Parathyroid adenoma (tissue), 2 donors: ENCODE measurements at regions not wholly inside any gene's neighbourhood (a gene's known extent, or its start where the extent isn't known, plus 50 kb on each side); places are given as distances from the start of the nearest gene placed in this dataset.

ENCODE experiments used
- H2AFZ ChIP-seq: fragments of 300-600 bp; sonication (generic); one replicate; pipeline ENCODE4 v1.7.0; 2017; ENCODE audit warnings: antibody characterized with exemption, mild to moderate bottlenecking
- H3K27ac ChIP-seq: fragments of 300-600 bp; sonication (generic); one replicate; pipeline ENCODE4 v1.7.0; 2017
- H3K27me3 ChIP-seq: fragments of 300-600 bp; sonication (generic); one replicate; pipeline ENCODE4 v1.7.0; 2017; ENCODE audit warnings: low read length; ENCODE audit not compliant: control insufficient read depth, insufficient read depth
- H3K36me3 ChIP-seq: fragments of 300-600 bp; sonication (generic); one replicate; pipeline ENCODE4 v1.7.0; 2017; ENCODE audit warnings: low read length; ENCODE audit not compliant: control insufficient read depth, insufficient read depth
- H3K4me1 ChIP-seq: fragments of 300-600 bp; sonication (generic); one replicate; pipeline ENCODE4 v1.7.0; 2017; ENCODE audit warnings: control low read depth
- H3K4me2 ChIP-seq: fragments of 300-600 bp; sonication (generic); one replicate; pipeline ENCODE4 v1.7.0; 2017; ENCODE audit warnings: low read length
- H3K4me3 ChIP-seq: fragments of 300-600 bp; sonication (generic); one replicate; pipeline ENCODE4 v1.7.0; 2017; ENCODE audit warnings: low read depth, low read length
- H3K79me2 ChIP-seq: fragments of 300-600 bp; sonication (generic); one replicate; pipeline ENCODE4 v1.7.0; 2017; ENCODE audit warnings: control low read depth
- H3K9ac ChIP-seq: fragments of 300-600 bp; sonication (generic); one replicate; pipeline ENCODE4 v1.7.0; 2017; ENCODE audit warnings: mild to moderate bottlenecking
- H3K9me3 ChIP-seq: fragments of 300-600 bp; sonication (generic); one replicate; pipeline ENCODE4 v1.7.0; 2017; ENCODE audit warnings: low read length; ENCODE audit not compliant: control insufficient read depth
- TF ChIP-seq, protein P1 (sequence below): fragments of 300-600 bp; sonication (generic); IDR thresholded peaks from one replicate; pipeline ENCODE4 v1.7.0; 2017; ENCODE audit warnings: antibody characterized with exemption, mild to moderate bottlenecking
- donor health status: primary hyperparathyroidism.

DNA sequence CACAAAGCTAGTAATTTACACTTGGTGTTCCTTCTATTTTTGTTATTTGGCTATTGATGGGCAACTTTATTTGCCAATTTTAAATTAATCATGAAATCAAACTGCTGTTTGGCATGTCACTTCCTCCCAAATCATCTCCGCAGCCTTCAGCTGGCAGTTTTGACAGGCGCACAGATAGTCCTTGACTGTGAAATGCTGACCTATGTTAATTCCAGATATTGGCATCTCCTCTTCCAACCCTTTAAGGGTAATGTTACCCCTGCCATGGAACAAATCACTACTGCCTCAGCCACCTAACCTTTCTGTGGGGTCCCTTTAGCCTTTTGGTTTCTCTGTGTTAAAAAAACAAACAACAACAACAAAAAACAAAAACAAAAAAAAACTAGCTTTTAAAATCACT, 182.4 kb upstream of the TANK start:
- no peak overlapping the region for H3K27ac ChIP-seq
- no peaks in the 10 kb centered on the region for H3K9me3 ChIP-seq
- H3K79me2 ChIP-seq: no peaks in the 10 kb centered on the region
- H3K4me2 ChIP-seq: no peak overlapping the region
- TF ChIP-seq, protein P1, sequence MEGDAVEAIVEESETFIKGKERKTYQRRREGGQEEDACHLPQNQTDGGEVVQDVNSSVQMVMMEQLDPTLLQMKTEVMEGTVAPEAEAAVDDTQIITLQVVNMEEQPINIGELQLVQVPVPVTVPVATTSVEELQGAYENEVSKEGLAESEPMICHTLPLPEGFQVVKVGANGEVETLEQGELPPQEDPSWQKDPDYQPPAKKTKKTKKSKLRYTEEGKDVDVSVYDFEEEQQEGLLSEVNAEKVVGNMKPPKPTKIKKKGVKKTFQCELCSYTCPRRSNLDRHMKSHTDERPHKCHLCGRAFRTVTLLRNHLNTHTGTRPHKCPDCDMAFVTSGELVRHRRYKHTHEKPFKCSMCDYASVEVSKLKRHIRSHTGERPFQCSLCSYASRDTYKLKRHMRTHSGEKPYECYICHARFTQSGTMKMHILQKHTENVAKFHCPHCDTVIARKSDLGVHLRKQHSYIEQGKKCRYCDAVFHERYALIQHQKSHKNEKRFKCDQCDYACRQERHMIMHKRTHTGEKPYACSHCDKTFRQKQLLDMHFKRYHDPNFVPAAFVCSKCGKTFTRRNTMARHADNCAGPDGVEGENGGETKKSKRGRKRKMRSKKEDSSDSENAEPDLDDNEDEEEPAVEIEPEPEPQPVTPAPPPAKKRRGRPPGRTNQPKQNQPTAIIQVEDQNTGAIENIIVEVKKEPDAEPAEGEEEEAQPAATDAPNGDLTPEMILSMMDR: no peak
- no peak overlapping the region for H3K4me3 ChIP-seq
- no peaks in the 10 kb centered on the region for H3K27me3 ChIP-seq
- no peak overlapping the region for H3K9ac ChIP-seq
- no peaks in the 10 kb centered on the region for H3K36me3 ChIP-seq
- H2AFZ ChIP-seq: peak overlapping the region; percentile 9
- H3K4me1 ChIP-seq: peaks cover 3% of the 10 kb centered on the region

DNA sequence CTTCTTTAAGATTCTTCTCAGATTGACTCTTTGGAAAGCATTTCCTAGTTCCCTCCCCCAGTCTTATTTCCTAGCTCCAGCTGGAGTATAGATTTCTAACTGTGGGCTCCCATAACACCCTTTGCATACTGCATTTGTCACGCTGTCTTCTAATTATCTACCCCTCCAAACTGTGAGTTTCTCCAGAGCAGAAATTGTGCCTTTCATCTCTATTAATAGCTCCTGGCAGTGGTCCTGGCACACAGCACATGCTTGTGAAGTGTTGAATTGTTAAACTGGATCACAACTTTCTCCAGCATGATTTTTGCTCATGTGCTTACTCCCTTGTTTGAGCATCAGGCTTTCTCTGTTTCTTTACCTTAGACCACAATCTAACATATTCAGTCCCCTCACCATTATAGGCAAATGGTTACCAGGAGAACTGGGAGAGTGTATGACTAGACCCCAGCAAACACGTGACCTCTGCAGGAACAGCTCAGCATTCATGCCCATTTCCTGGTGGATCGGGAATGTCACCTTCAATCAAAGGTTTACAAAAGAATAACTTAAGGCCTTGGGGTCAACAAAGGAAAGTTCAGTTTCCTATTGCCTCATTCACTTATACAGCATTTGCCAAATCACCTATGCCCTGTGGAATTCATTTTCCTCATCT, 175.7 kb upstream of the TANK start:
- Histone ChIP-seq H3K4me3 (no peak overlapping the region), H3K4me2 (no peak overlapping the region), H3K4me1 (peaks cover 6% of the 10 kb centered on the region), H2AFZ (peak overlapping the region; percentile 40), H3K9ac (no peak overlapping the region), H3K36me3 (no peaks in the 10 kb centered on the region), H3K79me2 (no peaks in the 10 kb centered on the region), H3K27ac (no peak overlapping the region), H3K27me3 (no peaks in the 10 kb centered on the region), H3K9me3 (no peaks in the 10 kb centered on the region)
- TF ChIP-seq, protein P1: no peak

DNA sequence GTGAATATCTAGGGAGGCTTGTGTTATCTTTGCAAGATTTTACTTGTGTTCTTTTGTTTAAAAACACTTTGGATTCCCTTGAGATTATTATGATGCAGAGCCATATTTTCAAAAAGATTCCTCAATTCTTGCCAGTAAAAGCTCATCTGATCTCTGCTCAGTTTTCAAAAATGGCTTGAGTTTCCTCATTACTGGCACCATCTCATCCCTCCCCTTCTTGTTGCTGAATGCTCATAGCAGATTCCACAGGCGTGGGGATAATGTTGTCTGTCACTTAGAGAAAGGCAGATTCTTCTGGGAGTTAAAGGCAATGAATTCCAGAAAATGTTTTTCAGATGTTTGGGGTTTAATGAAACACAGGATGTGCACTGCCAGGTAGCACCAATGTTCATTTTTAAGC, 170.4 kb upstream of the TANK start:
- no peaks in the 10 kb centered on the region for H3K36me3 ChIP-seq
- no peak overlapping the region for H3K27ac ChIP-seq
- no peak overlapping the region for H3K4me2 ChIP-seq
- no peaks in the 10 kb centered on the region for H3K27me3 ChIP-seq
- no peak overlapping the region for H3K4me3 ChIP-seq
- H3K79me2 ChIP-seq: no peaks in the 10 kb centered on the region
- peak overlapping the region; percentile 2 for H2AFZ ChIP-seq
- no peak overlapping the region for H3K9ac ChIP-seq
- H3K9me3 ChIP-seq: no peaks in the 10 kb centered on the region
- H3K4me1 ChIP-seq: peaks cover 12% of the 10 kb centered on the region
- TF ChIP-seq, protein P1: no peak

DNA sequence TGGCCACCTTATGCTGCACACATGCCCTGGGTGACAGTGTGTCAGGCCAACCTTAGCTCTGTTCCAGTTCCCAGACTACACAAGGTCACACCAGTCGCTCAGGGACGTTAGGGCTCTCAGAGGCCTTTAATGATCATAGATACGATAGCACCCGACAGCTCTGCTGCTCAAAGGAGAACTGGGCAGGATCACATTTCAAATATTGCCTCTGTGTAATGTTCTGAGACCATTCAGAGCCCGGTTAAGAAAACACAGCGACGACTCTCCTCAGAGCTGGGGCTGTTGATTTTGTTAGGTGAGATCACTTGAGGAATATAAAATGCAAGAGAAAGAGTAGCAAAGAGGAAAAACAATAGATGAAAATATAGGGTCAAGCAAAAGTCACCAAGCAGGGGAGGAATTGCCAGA, 166.6 kb upstream of the TANK start:
- Histone ChIP-seq H3K27me3 (no peaks in the 10 kb centered on the region), H3K27ac (peak overlapping the region; percentile 94), H3K79me2 (no peaks in the 10 kb centered on the region), H3K36me3 (no peaks in the 10 kb centered on the region), H3K9me3 (no peaks in the 10 kb centered on the region), H3K4me2 (peak overlapping the region; percentile 55), H3K4me3 (peak overlapping the region; percentile 47), H3K9ac (no peak overlapping the region), H2AFZ (peak overlapping the region; percentile 92), H3K4me1 (peaks cover 12% of the 10 kb centered on the region)
- TF ChIP-seq, protein P1: no peak
